OCI-M1 (cell line): ENCODE measurements at regions not wholly inside any gene's neighbourhood (a gene's known extent, or its start where the extent isn't known, plus 50 kb on each side); places are given as distances from the start of the nearest gene placed in this dataset.
"Not testable (repeated sequence)": the region's sequence is repeated elsewhere in the genome, so short reads cannot be mapped to it uniquely, and the experiment has no call there.

Experiments used
- DNase-seq: peaks from one replicate; lab custom pipeline; 2025; lab: John Stamatoyannopoulos, UW

DNA sequence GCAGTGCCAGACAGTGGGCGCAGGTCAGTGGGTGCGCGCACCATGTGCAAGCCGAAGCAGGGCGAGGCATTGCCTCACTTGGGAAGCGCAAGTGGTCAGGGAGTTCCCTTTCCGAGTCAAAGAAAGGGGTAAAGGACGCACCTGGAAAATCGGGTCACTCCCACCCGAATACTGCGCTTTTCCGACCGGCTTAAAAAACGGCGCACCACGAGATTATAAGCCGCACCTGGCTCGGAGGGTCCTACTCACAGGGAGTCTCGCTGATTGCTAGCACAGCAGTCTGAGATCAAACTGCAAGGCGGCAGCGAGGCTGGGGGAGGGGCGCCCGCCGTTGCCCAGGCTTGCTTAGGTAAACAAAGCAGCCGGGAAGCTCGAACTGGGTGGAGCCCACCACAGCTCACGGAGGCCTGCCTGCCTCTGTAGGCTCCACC lies 77.9 kb downstream of the NR4A2 start:
- peak; percentile 10 for DNase-seq

DNA sequence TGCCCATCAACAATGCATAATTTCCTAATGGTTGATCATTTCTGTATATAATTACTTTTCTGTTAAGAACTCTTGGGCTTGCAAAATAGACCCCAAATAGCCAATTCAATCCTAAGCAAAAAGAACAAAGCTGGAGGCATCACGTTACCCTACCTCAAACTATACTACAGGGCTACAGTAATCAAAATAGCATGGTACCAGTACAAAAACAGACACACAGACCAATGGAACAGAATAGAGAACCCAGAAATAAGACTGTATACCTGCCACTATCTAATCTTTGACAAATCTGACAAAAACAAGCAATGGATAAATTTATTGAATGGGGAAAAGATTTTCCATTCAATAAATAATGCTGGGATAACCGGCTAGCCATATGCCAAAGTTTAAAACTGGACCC lies 78.8 kb downstream of the NR4A2 start:
- no peak for DNase-seq

DNA sequence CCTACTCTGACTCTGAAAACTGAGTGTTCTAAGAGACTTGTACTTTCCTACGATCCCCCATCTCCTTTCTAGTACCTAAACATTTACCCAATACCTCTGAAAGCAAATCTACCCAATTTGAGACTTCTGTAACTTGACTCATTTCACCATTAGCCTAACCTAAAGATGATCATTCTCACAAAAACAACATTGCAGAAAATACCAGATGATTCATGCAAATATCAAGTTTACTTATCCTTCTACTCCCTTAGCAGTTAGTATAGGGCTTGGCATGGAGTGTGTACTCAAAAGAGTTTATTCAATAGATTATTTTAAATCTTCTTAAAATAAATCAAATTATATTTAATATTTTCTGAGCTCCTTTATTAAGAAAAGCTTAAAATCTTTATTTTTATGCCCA lies 89.6 kb downstream of the NR4A2 start:
- no peak for DNase-seq

DNA sequence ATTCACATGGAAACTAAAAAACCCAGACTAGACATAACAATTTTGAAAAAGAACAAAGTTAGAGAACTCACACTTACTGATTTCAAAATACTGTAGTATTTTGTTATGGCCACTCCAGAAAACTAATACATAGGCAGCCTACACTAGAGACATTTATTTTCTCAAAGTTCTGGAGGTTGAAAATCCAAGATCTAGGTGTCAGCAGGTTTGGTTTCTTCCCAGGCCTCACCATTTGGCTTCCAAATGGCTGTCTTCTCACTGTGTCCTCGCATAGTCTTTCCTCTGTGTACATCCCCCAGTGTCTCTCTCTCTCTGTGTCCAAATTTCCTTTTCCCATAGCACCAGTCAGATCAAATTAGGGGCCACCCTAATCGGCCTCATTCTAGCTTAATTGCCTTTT lies 95.0 kb downstream of the NR4A2 start:
- DNase-seq: no peak

DNA sequence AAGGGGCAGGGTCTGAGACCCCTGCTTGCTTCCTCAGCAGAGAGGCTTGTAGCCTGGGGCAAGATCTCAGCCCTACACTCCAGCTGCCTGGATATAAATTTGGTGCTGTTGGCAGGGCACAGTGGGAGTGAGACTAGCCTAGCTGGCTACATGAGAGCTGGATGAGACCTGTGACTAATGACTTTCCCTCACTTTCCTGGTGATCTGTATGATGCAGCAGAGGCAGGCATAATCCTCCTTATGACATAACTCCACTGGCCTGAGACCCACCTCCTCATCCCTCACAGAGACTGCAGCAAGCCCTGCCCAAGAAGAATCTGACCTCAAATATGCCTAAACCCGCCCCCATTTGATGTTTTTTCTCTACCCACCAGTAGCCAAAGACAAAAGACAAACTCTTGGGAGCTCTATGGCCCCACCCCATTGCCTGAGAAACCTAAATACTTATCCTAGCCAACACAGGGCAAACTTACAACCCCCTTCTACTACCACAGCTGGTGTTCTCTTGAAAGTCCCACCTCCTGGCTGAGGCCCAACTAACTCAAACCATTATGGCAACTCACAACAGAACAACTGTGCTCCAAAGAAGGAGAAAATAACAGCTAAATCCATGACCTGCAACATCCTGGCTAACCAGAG lies 102.7 kb downstream of the NR4A2 start:
- no peak for DNase-seq

DNA sequence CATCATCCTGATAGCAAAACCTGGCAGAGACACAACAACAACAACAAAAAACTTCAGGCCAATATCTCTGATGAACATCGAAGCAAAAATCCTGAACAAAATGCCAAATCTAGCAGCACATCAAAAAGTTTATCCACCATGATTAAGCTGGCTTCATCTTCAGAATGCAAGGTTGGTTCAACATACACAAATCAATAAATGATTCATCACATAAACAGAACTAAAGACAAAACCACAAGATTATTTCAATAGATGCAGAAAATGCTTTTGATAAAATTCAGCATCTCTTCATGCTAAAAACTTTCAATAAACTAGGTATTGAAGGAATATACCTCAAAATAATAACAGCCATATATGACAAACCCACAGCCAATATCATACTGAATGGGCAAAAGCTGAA lies 109.2 kb downstream of the NR4A2 start:
- not testable (repeated sequence) for DNase-seq

DNA sequence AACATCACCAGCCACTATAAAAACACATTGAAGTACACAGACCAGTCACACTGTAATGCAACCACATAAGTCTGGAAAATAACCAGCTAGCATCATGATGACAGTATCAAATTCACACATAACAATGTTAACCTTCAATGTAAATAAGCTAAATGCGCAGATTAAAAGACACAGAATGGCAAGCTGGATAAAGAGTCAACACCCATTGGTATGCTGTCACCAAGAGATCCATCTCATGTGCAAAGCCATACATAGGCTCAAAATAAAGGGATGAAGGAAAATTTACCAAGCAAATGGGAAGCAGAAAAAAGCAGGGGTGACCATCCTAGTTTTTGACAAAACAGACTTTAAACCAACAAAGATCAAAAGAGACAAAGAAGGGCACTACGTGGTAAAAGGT lies 110.8 kb downstream of the NR4A2 start:
- no peak for DNase-seq

DNA sequence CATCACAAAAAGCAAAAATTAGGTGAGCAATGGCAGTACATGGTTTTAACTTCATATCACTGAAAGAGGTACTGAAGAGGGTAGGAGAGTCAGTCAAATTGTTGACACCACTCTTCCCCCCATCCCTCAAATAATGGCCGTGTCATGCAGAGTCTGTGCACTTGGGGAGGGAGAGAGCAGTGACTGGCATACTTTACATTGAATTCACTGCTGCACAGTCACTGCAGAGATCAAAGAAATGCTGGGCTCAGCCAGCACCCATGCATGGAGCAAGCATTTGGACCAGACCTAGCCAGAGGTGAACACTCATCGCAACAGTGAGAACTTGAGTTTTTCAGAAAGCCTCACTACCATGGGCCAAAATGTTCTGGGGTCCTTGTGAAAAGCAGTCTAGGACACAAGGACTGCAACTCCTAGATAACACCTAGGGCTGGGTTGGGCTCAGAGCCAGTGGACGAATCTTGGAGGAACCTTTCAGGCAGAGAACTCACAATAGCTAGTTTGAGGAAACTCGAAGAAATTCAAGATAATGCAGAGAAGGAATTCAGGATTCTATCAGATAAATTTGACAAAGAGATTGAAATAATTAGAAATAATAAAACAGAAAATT lies 112.9 kb downstream of the NR4A2 start:
- DNase-seq: peak; percentile 44

DNA sequence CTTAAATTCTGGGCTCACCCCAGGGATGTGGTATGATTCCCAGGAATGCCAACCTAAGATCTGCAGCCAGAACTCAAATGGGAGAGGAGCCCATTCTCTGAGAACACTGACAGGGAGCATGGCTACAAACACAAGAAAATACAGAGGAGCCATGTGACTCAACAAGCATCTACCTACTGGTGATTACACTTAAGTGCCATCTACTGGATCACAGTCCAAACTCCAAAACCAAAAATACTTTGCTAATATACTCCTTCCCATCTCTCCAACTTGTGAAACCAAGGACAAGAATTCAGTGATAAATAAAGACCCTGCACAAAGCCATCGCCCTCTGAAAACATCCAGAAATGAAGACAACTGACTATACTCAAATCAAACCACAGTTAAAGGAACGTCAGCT lies 116.9 kb downstream of the NR4A2 start:
- DNase-seq: peak; percentile 36

DNA sequence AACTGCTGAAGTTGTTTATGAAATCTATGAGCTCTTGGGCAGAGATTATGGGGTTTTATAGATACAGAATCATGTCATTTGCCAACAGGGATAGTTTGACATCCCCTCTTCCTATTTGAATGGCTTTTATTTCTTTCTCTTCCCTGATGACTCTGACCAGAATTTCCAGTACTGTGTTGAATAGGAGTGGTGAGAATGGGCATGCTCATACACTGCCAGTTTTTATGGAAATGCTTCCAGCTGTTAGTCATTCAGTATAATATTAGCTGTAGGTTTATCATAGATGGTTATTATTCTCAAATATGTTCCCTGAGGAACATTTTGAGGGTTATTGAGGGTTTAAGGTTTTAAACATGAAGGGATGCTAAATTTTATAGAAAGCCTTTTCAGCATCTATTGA lies 121.2 kb downstream of the NR4A2 start:
- DNase-seq: no peak

DNA sequence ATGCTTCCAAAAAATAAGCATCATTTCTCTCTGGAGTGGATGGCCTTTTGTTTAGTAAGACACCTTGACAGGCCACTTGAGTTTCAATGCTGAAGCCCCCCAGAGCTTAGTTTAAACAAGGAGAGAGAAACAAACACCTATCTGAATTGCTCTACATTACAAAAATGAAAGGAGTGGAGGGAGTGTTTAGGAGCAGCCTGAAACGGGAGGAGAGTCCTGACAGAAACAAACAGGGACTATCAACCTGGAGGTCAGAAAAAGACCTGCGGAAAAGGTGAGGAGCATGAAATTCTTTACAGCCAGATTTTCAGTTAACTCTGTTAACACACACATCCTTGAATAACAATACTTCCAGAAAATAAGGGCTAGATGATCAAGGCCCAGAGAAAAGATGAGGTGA lies 126.2 kb downstream of the NR4A2 start:
- no peak for DNase-seq

DNA sequence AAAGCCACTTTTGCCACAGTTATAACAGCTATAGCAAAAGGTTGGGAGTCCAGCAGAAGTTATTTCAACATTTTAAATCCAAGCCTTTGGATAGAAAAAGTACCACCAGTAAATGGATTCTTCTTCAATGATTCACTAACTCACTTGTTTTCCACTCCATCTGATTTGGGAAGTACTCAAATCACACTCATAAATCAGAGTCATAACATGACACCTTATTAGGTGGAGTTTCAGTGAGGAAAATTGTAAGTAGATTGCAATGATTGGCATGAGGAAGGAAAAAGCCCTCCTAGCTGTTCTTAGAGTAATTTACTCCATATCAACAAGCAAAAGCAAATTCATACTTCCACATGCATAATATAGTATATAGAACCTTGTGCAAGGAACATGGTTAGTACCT lies 132.9 kb downstream of the NR4A2 start:
- no peak for DNase-seq

DNA sequence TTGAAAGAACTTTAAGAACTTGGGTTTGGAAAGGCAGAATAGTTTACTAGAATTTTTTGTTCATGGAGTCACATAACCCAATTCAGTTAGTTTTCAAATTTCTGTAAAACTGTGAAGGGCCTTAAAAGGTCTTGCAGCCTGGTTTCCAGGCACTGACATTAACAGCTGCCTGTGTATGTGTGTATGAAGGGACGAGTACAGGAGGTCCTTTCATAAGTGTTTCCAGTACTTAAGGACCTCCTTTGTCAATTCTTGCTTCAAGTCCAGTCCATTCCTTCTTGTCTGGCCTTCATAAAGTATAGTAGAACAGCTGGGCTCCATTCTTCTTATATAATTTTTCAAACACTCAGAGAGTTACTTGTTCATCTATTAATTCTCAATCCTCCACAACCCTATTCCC lies 136.5 kb downstream of the NR4A2 start:
- DNase-seq: no peak

DNA sequence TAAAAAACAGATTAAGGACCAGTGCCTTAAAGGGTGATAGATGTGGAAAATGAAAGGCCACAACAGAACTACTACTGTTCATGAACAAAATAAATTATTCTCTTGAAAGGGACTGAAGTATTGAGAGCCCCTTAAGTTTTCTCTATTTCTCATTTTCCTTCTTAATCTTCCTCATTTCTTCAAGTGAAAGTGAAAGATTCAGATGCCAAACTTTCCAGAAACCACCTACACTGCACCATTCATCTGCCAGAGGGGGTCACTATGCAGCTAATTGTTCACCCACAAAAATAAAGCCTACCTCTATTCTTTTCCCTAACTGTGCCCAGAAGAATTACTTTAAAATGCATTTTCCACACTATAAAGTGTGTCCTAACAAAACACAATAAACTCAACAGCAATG lies 140.1 kb downstream of the NR4A2 start:
- DNase-seq: peak; percentile 65

DNA sequence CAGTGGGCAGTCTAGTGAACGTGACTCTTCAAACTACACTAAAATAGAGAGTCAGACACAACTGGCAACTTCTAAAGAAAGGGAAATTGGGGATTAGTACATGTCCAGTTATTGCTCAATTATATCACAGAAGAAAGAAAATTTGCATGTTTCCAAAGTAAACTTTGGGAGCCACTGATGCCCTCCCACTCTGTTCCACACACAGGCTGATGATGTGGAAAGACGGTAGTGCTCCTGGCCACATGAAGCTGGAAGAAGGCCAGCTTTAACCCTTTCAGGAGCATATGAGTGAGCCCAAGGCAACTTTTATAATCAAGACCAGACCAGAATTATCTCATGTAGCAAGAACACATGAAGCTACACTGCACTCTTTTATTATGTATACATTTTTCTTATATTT lies 141.0 kb downstream of the NR4A2 start:
- DNase-seq: peak; percentile 36

DNA sequence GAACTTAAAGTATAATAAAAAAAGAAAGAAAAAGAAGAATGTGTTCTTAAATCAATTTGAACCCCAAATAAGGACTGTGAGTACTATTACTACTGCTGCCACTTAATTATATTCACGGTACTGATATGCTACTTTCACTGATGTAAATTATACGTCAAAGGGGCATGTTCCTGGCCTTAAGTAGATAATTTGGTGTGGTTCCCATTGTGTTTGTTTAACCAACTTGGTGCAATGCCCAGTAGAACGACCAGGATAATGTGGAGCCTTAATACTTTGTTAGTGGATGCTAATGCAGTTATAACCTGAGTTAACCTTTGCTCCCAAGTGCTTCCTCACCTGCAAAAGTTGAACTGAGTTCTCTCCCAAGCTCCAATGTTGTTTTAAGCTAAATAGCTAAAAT lies 142.0 kb downstream of the NR4A2 start:
- DNase-seq: no peak

DNA sequence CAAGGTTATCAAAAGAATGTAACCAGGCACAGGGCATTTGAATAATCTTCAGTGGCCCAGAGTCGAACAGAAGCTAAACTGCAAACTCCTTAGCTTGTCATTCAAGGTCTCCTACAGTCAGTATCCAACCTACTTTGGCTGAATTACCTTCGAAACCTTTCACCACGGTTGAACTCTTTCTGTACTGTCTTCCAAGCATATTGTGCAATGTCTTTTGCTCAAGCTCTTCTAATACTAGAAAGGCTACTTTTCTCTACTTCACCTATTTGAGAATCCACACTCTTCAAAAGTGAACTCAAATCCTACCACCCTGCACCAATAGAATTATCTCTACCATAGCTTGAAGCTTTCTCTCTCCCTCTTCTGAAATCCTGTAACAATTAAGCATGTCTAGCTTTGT lies 142.9 kb downstream of the NR4A2 start:
- DNase-seq: no peak

DNA sequence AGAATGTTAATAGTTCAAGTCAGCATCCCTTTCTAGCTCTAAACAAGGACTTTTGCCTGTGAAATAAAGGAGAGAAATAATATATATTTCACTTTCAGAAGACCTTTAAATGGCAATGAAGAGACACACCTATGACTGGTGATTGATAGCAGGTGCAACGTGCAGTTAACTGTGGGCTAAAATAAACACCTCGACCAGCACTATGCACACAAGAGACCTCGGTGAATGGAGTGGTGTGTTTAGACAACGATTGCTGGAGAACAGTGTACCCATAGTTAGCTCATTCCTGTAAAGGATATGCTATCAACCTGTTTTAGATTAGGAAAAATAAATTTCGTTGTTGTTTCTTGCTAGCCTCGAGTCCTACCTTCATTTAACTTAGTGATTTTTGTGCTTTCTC lies 143.4 kb downstream of the NR4A2 start:
- no peak for DNase-seq

DNA sequence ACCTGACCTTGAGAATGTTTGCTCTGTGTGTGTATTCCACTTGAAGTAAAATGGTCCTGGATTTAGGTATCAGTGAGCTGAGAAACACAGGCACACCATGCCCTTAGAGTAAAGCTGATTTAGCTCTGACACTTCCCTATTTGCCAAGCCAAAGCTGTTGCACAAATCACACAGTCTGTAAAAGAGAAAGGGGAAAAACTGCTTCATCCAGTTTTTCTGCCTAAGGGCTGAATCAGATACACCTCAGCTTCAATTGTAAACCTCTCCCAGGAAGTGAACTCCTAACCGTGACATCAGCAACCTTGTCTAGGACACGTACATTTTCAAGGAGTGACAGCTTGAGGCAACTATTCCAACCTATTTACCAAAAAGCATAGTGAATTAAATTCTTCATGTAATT lies 150.4 kb downstream of the NR4A2 start:
- DNase-seq: peak; percentile 51

DNA sequence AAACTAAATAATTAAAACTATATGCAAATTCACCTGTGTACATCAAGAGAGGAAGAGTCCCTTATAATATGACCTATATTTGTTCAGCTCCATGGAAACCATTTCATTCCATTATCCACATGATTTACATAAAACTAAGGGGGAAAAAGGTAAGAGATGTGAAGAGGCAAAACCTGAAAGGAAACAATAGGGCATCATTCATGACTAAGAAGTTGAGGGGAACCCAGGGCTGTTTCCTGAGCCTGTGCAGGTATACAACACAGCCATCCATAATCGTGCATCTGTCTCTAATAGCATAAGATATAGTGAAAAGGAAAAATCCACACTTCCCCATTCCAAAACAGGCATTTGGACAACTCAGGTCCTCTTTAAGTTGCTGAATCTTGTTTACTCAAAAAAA lies 151.3 kb downstream of the NR4A2 start:
- no peak for DNase-seq

DNA sequence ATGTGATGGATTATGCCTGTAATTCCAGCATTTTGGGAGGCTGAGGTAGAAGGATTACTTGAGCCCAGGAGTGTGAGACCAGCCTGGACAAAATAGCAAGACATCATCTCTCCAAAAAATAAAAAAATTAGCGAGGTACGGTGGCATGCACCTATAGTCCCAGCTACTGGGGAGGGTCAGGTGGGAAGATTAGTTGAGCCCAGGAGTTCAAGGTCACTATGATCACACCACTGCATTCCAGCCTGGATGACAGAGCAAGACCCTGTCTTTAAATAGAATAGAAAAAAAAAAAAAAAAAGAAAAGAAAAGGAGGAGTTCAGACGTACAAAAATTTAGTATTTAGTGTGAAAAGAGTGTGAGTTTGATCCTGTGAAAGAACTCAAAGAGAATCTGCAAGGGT lies 154.9 kb downstream of the NR4A2 start:
- no peak for DNase-seq

DNA sequence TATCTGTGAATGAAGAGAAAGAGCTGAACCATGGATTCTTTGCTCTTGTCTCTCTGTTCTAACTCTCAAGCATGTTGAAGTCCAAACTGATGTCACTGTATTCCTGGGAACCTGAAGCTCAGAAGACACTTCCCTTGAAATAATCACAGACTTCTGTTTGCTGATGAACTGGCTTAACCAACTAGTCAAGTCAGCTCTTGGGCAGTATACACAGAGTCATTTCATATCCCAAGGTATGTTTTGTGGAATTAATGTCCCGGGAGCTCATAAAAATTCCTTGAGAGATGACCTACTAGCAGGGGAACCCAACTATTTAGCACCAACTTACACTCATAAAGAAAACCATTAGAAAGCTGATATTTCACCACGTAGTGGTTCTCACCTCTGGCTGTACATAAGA lies 156.6 kb downstream of the NR4A2 start:
- DNase-seq: no peak

DNA sequence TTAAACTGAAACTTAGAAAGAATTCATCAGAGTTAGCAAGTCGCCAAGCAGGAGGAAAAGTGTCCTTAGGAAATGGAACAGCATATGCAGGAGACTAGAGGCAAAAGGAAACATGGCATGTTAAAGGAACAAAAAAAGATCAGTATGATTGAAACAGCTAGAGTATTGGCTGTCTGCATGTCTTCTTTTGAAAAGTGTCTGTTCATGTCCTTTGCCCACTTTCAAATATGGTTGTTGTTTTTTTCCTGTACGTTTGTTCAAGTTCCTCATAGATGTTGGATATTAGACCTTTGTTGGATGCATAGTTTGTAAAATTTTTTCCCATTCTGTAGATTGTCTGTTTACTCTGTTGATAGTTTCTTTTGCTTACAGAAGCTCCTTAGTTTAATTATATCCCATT lies 161.6 kb downstream of the NR4A2 start:
- no peak for DNase-seq

DNA sequence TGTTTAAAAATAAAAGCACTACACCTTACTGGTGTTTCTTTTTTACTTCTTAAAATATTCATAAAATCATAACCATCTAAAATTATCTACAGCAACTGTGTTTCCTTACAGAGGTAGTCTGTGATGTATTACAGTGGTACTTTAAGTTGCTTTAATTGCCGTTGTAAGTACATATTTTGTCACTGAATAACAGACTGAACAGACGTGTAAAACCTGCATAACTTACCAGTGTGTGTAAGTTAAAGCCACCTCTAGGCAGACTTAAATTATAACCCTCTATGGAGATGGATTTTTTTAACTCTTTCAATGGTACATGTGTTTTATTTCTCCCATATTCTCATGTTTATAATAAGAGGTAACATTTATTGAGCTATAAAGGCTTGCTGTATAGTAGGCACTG lies 166.8 kb downstream of the NR4A2 start:
- DNase-seq: no peak
